Central memory CD4-positive, alpha-beta T cell (primary cell): ENCODE measurements at regions not wholly inside any gene's neighbourhood (a gene's known extent, or its start where the extent isn't known, plus 50 kb on each side); places are given as distances from the start of the nearest gene placed in this dataset.
"Not testable (repeated sequence)": the region's sequence is repeated elsewhere in the genome, so short reads cannot be mapped to it uniquely, and the experiment has no call there.

ENCODE experiments used
- DNase-seq: peaks from one replicate; pipeline ENCODE4 v3.0.0; 2022

GRCh38 chr6:94213226-94213625, 793.9 kb upstream of the EPHA7 start:
- DNase-seq: no peak

GRCh38 chr6:94196891-94197290, 777.5 kb upstream of the EPHA7 start:
- no peak for DNase-seq

- DNase-seq: no peak
Measured at GRCh38 chr6:94190030-94190429, 770.7 kb upstream of the EPHA7 start.

GRCh38 chr6:94184666-94185464, 765.5 kb upstream of the EPHA7 start:
- no peak for DNase-seq

GRCh38 chr6:94177429-94177828, 758.1 kb upstream of the EPHA7 start:
- no peak for DNase-seq

- DNase-seq: no peak
Measured at GRCh38 chr6:94175465-94175864, 756.1 kb upstream of the EPHA7 start.

- no peak for DNase-seq
Measured at GRCh38 chr6:94163877-94164276, 744.5 kb upstream of the EPHA7 start.

- DNase-seq: no peak
Measured at GRCh38 chr6:94150886-94151285, 731.5 kb upstream of the EPHA7 start.

- DNase-seq: no peak
Measured at GRCh38 chr6:94144807-94145206, 725.4 kb upstream of the EPHA7 start.

- not testable (repeated sequence) for DNase-seq
Measured at GRCh38 chr6:94137178-94137577, 717.8 kb upstream of the EPHA7 start.

GRCh38 chr6:94133106-94133505, 713.7 kb upstream of the EPHA7 start:
- DNase-seq: no peak

- no peak for DNase-seq
Measured at GRCh38 chr6:94131271-94131670, 711.9 kb upstream of the EPHA7 start.

GRCh38 chr6:94130478-94130877, 711.1 kb upstream of the EPHA7 start:
- no peak for DNase-seq

- no peak for DNase-seq
Measured at GRCh38 chr6:94129926-94130325, 710.6 kb upstream of the EPHA7 start.

GRCh38 chr6:94127716-94128115, 708.4 kb upstream of the EPHA7 start:
- DNase-seq: no peak

- DNase-seq: no peak
Measured at GRCh38 chr6:94124333-94124732, 705.0 kb upstream of the EPHA7 start.

- DNase-seq: no peak
Measured at GRCh38 chr6:94121094-94121493, 701.7 kb upstream of the EPHA7 start.

GRCh38 chr6:94099072-94099471, 679.7 kb upstream of the EPHA7 start:
- DNase-seq: no peak

- no peak for DNase-seq
Measured at GRCh38 chr6:94095961-94096360, 676.6 kb upstream of the EPHA7 start.

- no peak for DNase-seq
Measured at GRCh38 chr6:94089941-94090340, 670.6 kb upstream of the EPHA7 start.

- DNase-seq: no peak
Measured at GRCh38 chr6:94088870-94089269, 669.5 kb upstream of the EPHA7 start.

- DNase-seq: no peak
Measured at GRCh38 chr6:94074764-94075163, 655.4 kb upstream of the EPHA7 start.

GRCh38 chr6:94071835-94072234, 652.5 kb upstream of the EPHA7 start:
- DNase-seq: no peak

- DNase-seq: no peak
Measured at GRCh38 chr6:94065707-94066337, 646.5 kb upstream of the EPHA7 start.

GRCh38 chr6:94052749-94053148, 633.4 kb upstream of the EPHA7 start:
- DNase-seq: no peak
